ENCODE measurements at regions not wholly inside any gene's neighbourhood (a gene's known extent, or its start where the extent isn't known, plus 50 kb on each side); places are given as distances from the start of the nearest gene placed in this dataset.
"Not testable (repeated sequence)": the region's sequence is repeated elsewhere in the genome, so short reads cannot be mapped to it uniquely, and the experiment has no call there.

GRCh38 chr5:87735923-87736322 lies 323.2 kb upstream of the CCNH start:
- no peak for DNase-seq

DNA sequence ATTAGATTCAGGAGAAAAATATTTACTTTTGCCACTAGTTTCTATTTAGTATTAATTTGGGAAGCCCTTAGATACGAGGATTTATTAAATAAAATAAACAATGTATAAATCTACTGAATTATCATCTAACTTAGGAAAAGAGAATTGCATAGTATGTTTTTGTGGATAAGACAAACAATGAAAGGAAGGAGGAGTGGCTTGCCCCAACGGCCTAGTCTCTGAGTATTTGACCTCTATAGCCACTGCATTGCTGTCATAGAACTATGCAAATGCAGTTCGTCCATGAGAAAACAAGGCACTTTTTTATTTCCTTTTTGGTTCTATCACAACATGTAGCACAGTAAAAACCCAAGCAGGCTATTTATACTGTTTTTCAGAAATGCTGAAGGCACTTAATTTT lies 321.2 kb upstream of the CCNH start:
- no peak for DNase-seq

GRCh38 chr5:87732875-87733768 lies 320.4 kb upstream of the CCNH start:
- DNase-seq = no peak

DNA sequence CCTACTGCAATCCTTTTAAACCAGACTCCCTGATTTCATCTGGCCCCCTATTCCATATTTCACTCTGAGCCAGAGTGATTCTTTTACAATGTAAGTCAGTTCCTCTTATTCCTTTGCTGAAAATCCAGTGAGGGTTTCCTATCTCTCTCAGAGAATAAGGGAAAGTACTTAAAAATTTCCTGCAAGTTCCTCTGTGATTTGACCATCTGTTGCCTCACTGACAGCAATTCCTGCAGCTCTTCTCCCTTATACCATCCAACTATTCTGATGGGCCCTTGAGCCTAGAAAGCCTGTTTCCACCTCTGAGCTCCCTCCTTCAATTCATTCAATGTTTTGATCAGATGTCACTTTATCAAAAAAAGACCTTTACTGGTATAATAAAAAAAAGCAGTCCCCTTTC lies 317.1 kb upstream of the CCNH start:
- DNase-seq = no peak

DNA sequence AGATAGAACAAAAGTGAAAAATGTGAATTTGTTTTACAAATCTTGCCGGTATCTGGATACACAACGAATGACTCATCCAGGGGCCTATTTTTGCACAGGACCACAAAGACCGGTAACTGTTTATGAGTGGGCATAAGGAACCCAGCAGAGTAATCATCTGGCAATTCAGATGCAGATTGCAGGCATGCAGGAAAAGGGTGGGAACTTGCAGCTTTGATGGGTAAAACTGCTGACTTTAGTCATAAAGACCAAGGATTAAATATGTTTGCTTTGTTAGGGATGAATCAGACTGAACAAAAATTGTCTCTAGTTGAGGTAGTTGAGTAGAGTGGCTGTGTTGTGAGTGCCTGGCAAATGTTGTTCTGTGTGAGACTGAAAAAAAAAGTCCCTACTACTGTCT lies 309.6 kb upstream of the CCNH start:
- DNase-seq = no peak

GRCh38 chr5:87718224-87718925 lies 305.6 kb upstream of the CCNH start:
- DNase-seq = not testable (repeated sequence)

DNA sequence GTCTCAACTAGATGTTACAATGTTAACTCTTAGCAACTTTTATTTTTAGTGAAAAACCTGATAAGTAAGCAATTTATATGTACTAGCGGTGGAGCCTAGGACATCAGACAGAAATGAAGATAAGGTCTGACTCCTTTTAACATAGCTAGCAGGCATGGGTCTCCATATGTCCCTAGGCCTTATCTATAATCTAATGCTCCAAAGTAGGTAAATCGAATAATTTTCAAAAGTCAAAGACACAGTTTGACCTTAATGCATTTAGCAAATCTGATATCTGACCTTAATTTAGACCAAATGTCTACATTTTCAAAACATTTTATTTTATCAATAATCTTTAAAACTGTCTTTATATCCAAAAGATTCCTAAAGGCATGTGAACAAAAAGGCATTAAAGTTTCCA lies 305.0 kb upstream of the CCNH start:
- no peak for DNase-seq

DNA sequence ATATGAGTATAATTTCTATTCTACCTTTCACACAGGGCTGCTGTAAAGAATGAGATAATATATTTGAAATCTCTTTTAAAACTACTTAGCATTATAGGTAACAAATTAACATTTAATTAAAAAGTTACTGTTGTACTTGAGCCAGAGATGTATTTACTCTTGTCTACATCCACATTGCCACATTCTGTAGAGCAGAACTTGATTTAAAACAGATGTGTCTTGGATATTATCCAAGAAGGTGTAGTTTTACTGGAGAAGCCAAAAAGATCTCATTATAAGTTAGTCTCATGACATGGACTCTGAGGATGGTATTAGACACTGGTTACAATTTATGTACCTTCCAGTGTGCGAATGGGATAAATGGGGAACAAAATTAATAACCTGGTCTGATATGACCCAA lies 293.1 kb upstream of the CCNH start:
- no peak for DNase-seq

DNA sequence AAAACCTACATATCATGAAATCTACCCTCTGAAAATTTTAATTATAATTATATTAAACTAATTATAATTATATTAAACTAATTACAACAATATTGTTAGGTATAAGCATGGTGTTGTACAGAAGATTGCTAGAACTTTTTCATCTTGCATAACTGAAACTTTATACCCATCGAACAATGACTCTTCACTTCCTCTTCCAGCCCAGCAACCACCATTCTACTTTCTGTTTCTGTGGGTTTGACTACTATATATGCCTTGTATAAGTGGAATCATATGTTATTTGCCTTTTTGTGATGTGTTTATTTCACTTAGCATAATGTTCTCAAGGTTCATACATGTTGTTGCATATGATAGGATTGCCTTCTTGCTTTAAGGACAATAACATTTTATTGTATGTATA lies 274.2 kb upstream of the CCNH start:
- DNase-seq = no peak

GRCh38 chr5:87686018-87686417 lies 273.3 kb upstream of the CCNH start:
- DNase-seq = no peak

- no peak for DNase-seq
Measured at GRCh38 chr5:87674235-87674634, 261.5 kb upstream of the CCNH start.

DNA sequence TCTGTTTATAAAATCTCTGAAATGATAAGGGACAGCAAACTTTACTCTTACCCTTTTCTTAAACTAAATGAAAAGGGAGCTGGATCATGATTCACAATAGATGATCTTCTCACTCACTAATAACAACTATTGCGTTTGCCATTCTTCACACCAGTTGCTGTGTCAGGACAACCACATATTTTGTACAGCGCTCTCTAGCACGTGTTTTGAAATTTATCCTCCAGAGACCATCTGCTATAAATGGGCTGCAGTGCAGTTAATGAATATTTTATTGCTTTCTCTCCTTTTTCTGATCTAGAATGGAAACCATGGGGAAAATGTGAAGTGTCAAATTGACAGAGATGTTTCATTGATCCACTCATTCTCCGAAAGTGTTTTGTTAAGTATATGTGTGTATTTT lies 258.4 kb upstream of the CCNH start:
- no peak for DNase-seq

DNA sequence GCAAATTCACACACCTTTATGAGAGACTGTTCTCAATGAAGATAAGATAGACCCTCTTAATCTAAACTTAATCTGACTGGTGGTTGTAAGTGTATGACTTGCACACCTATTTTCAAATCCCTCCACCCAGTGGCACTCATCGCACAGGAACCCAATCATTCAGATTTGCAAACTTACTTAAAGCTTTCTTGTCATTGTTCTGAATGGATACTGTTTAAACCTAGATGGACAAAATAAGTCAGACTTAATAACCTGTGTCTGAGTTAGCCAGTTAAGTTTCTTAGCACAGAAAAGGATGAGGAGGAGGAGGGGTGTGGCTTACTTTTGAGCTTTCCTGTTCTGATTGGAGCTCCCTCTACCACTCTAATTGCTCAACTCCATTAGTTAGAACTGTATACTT lies 252.4 kb upstream of the CCNH start:
- DNase-seq = no peak

- DNase-seq = no peak
Measured at GRCh38 chr5:87661784-87662566, 249.2 kb upstream of the CCNH start.

GRCh38 chr5:87653242-87653641 lies 240.5 kb upstream of the CCNH start:
- no peak for DNase-seq

DNA sequence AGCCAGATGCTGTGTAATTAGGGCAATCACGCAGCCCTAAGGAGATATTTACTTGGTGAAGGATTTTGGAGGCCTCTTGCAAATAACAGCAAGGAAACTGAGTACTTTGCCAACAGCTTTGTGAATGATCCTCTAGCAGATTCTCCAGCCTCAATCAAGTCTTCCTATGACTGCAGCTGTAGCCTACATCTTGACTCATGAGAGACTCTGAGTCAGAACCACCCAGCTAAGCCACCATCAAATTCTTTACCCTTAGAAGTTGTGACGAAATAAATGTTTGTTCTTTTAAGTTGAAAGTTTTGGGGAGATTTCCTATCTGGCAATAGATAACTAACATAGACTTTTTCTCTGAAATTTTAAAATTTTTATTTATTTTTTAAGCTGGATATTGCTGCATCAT lies 237.6 kb upstream of the CCNH start:
- no peak for DNase-seq

DNA sequence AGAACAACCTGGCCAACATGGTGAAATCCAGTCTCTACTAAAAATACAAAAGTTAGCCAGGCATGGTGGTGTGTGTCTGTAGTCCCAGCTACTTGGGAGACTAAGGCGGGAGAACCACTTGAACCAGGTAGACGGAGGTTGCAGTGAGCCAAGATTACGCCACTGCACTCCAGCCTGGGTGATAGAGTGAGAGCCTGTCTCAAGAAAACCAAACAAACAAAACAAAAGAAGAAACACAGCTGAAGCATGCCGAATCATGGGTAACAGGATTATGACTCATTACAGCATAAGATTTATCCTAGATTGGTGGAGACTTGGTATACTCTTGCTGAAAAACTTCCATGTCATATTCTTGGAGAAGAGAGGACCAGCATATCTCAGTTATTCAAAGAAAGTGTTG lies 236.7 kb upstream of the CCNH start:
- no peak for DNase-seq

DNA sequence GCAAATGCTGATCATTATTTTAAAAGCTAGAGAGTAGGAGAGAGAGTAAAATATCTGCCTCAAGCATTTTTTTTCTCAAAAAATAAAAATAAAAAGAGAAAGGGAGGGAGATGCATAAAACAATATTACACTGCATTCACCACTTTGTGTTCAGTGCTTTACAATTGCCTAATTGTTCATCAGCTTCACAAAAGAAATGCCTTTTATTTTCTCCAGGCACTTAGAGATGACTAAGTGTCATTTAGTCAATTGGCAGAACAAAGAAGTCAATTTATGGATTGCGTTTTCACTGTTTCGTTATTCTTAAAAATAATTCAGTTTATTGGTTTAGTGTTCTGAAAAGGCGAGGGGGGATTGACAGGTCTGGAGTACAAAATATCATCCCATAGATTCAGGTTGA lies 232.5 kb upstream of the CCNH start:
- DNase-seq = peak; percentile 9

DNA sequence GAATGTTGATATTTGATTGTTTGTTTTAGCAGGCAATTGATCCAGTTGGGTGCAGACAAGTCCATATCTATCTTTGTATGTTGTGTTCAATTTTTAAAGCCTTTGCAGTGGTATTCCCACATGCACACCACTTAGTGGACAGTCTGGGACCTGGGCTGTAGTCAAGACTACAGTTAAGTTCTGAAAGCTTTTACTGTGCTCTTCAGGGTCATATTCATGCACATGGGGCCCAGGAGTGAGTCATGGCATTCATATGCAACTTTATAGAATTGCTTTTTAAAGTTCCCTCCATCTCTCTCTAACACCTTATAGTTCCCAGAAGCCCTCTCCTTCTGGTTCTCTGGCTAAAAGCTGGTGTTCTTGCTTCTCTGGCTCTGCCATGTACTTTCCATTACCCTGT lies 228.2 kb upstream of the CCNH start:
- DNase-seq = no peak

- DNase-seq = no peak
Measured at GRCh38 chr5:87627363-87627762, 214.6 kb upstream of the CCNH start.

GRCh38 chr5:87608385-87608784 lies 195.7 kb upstream of the CCNH start:
- no peak for DNase-seq

GRCh38 chr5:87605663-87606062 lies 192.9 kb upstream of the CCNH start:
- no peak for DNase-seq

GRCh38 chr5:87599778-87600177 lies 187.0 kb upstream of the CCNH start:
- DNase-seq = no peak

GRCh38 chr5:87598460-87598859 lies 185.7 kb upstream of the CCNH start:
- DNase-seq = no peak

Data from NCI-H1436 (cell line).